ENCODE measurements at regions not wholly inside any gene's neighbourhood (a gene's known extent, or its start where the extent isn't known, plus 50 kb on each side); places are given as distances from the start of the nearest gene placed in this dataset.

DNA sequence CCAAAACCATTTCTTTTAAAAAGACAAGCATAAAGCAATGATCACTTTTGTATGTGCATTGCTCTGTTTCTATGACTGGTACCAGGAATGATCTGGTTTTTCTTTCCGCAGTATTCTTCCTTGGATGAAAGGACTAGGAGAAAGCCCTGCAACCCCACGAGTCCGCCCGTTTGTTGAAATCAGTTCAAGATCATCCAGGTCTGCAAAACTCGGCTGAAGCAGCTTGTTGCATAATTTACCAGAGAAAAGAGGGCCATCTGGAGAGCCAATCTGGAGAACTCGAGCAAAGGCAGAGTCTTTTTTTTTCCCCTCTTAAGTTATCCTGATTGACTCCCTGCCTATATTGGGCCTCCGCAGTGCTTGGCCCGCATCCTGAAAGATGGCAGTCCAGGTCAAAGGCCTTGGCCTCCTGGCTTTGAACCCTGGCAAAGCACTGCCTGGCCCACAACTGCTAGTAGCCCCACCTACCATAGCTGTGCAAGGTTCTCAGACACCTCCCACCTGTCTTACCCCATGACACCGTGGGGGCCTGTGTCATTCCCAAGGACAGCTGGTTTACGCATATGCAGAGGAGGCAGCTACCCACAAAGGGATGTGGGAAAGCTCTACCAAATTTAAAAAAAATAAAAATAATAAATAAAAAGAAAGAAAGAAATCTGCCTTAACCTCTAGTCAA lies 572.2 kb downstream of the INHBA start:
- TF ChIP-seq, protein P1, sequence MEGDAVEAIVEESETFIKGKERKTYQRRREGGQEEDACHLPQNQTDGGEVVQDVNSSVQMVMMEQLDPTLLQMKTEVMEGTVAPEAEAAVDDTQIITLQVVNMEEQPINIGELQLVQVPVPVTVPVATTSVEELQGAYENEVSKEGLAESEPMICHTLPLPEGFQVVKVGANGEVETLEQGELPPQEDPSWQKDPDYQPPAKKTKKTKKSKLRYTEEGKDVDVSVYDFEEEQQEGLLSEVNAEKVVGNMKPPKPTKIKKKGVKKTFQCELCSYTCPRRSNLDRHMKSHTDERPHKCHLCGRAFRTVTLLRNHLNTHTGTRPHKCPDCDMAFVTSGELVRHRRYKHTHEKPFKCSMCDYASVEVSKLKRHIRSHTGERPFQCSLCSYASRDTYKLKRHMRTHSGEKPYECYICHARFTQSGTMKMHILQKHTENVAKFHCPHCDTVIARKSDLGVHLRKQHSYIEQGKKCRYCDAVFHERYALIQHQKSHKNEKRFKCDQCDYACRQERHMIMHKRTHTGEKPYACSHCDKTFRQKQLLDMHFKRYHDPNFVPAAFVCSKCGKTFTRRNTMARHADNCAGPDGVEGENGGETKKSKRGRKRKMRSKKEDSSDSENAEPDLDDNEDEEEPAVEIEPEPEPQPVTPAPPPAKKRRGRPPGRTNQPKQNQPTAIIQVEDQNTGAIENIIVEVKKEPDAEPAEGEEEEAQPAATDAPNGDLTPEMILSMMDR (IDR thresholded peaks at IDR 0.05; ENCODE audit: insufficient read depth, low read depth, low read length, missing control alignments), result no peak
- H3K4me3 ChIP-seq (ENCODE audit: low read length), result no peak overlapping the region
- no peak for DNase-seq (ENCODE audit: low read depth)

DNA sequence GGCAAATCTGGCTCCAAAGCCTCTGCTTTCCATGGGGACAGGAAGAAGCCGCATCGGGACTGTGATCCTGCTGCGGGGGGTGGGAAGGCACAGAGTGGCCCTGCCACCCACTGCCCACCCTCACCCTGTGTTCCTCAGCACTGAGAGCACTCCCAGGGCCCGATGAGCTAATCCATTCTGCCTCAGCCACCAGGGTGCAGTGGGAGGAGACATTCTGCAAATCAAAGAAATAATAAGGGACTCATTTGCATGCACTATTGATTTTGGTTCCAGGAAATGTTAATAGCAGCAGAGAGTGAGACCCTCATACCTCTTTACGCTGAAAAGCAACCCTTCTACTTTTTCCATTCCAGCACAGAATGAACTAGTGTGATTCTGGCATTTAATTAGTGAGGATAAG lies 572.8 kb downstream of the INHBA start:
- no peak overlapping the region for H3K4me3 ChIP-seq (ENCODE audit: low read length)
- no peak for DNase-seq (ENCODE audit: low read depth)
- TF ChIP-seq, protein P1 (IDR thresholded peaks at IDR 0.05; ENCODE audit: insufficient read depth, low read depth, low read length, missing control alignments), result no peak

DNA sequence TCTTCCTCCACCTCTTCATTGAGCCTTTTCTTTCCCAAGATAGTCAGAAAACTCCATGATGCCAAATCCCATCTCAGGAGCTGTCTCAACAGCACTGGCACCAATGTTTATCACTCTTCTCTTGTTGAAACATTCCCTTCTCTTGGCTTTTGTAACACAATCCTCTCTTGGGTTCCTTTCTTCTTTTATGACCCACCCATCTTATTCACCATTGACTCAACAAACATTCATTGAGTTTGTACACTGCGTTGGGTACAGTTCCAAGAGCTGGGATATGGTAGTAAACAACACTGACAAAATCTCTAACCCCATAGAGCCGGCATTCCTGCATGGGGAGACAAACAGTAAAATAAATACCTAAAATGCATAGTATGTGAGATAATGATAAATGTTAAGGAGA lies 577.5 kb downstream of the INHBA start:
- H3K4me3 ChIP-seq (ENCODE audit: low read length), result no peak overlapping the region
- TF ChIP-seq, protein P1 (IDR thresholded peaks at IDR 0.05; ENCODE audit: insufficient read depth, low read depth, low read length, missing control alignments), result no peak
- DNase-seq (ENCODE audit: low read depth), result peak; percentile 74

DNA sequence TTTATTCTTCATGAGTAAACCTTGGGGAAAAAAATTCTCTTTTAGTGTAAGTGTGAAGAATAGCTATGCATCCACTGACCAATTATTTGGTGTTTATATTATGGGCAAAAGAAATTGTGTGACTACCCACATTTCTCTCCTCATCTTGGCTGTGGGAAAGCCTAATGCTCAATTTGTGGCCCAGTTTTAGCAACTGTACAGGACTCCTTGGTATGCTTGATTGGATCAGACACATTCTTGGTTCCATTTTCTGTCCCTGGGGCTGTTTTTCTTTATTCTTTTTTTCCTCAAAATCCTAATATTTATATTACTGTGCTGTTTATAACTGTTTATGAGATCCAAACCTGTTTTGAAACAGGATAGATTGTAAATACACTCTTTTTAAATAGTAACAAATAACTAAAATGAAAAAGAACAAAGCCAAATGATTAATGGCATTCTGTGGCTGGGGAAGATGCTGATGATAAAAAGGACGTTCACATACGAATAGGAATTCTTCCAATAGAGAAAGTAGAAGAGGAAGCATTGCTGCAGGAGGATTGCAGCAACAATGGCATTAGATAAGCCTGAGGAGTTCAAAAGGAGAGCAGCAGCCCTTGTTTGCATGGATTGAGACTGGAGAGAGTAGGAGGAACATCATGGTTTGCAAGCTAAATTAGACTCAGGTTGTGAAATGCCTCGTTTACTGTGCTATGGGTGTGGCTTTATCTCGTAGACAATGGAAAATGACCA lies 580.5 kb downstream of the INHBA start:
- TF ChIP-seq, protein P1 (IDR thresholded peaks at IDR 0.05; ENCODE audit: insufficient read depth, low read depth, low read length, missing control alignments), result no peak
- H3K4me3 ChIP-seq (ENCODE audit: low read length), result no peak overlapping the region
- DNase-seq (ENCODE audit: low read depth), result no peak

DNA sequence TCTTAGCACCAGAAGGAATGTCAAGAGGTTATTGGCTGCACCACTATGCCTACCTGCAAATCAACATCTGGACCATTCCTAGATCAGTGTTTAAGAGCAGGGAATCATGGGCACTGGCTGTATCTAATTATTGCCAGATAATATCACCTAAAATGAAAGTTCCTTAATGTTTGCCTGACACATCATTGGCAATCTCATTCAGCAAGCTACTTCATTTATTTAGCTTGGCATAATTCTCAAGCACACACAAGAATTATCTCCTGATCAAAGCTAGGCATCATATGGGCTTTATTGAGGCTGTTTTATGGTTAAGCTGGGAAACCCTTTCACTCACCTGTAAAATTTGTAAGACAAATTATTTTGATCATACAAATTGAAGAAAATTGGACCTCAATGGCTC lies 581.7 kb downstream of the INHBA start:
- TF ChIP-seq, protein P1 (IDR thresholded peaks at IDR 0.05; ENCODE audit: insufficient read depth, low read depth, low read length, missing control alignments), result no peak
- H3K4me3 ChIP-seq (ENCODE audit: low read length), result no peak overlapping the region
- no peak for DNase-seq (ENCODE audit: low read depth)

DNA sequence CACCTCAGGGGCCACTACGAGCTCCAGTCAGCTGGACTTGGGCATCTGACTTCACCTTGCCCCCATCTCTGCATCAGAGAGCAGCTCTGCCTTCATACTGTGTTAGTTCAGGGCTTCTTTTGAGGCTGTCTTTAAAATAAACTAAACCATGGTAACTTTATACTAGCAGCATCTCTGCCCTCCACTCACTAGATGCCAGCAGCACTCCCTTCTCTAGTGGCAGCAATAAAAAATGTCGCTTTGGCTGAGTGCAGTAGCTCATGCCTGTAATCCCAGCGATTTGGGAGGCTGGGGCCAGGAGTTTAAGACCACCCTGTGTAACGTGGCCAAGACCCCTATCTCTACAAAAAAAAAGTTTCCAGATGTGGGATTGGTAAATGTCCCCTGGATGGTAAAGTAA lies 584.4 kb downstream of the INHBA start:
- DNase-seq (ENCODE audit: low read depth), result no peak
- H3K4me3 ChIP-seq (ENCODE audit: low read length), result no peak overlapping the region
- TF ChIP-seq, protein P1 (IDR thresholded peaks at IDR 0.05; ENCODE audit: insufficient read depth, low read depth, low read length, missing control alignments), result no peak
